HG02763 (cell line): ENCODE measurements at regions not wholly inside any gene's neighbourhood (a gene's known extent, or its start where the extent isn't known, plus 50 kb on each side); places are given as distances from the start of the nearest gene placed in this dataset.

Source experiments
- ATAC-seq: cut with Tn5 transposase; IDR thresholded peaks from one replicate; pipeline ENCODE4 v1.9.1; 2021; ENCODE audit warnings: mild to moderate bottlenecking, moderate library complexity; ENCODE audit not compliant: unreplicated experiment

GRCh38 chr14:61847861-61848260 lies 85.6 kb downstream of the SNAPC1 start:
- ATAC-seq: no peak

- ATAC-seq: no peak
These were observed 92.7 kb downstream of the SNAPC1 start for GRCh38 chr14:61854898-61855297.

GRCh38 chr14:61860294-61860918 lies 98.2 kb downstream of the SNAPC1 start:
- ATAC-seq: peak; percentile 93

GRCh38 chr14:61861320-61861865 lies 99.2 kb downstream of the SNAPC1 start:
- ATAC-seq: no peak

GRCh38 chr14:61864329-61864898 lies 102.2 kb downstream of the SNAPC1 start:
- ATAC-seq: no peak

- ATAC-seq: peak; percentile 94
These were observed 105.0 kb downstream of the SNAPC1 start for GRCh38 chr14:61866932-61867920.

GRCh38 chr14:61868846-61869245 lies 106.6 kb downstream of the SNAPC1 start:
- ATAC-seq: no peak

GRCh38 chr14:61870163-61870562 lies 107.9 kb downstream of the SNAPC1 start:
- no peak for ATAC-seq

GRCh38 chr14:61872452-61872851 lies 110.2 kb downstream of the SNAPC1 start:
- peak; percentile 95 for ATAC-seq

- no peak for ATAC-seq
These were observed 113.3 kb downstream of the SNAPC1 start for GRCh38 chr14:61875483-61875882.

- ATAC-seq: no peak
These were observed 114.3 kb downstream of the SNAPC1 start for GRCh38 chr14:61876362-61877034.

GRCh38 chr14:61877035-61877390 lies 114.8 kb downstream of the SNAPC1 start:
- ATAC-seq: no peak

GRCh38 chr14:61877768-61878167 lies 115.5 kb downstream of the SNAPC1 start:
- ATAC-seq: no peak

- no peak for ATAC-seq
These were observed 116.7 kb downstream of the SNAPC1 start for GRCh38 chr14:61878931-61879330.

GRCh38 chr14:61881046-61881445 lies 118.8 kb downstream of the SNAPC1 start:
- ATAC-seq: no peak

GRCh38 chr14:61884711-61885110 lies 122.5 kb downstream of the SNAPC1 start:
- no peak for ATAC-seq

- no peak for ATAC-seq
These were observed 123.2 kb downstream of the SNAPC1 start for GRCh38 chr14:61885203-61885961.

- ATAC-seq: no peak
These were observed 125.4 kb downstream of the SNAPC1 start for GRCh38 chr14:61887628-61888027.

GRCh38 chr14:61889914-61890351 lies 127.7 kb downstream of the SNAPC1 start:
- ATAC-seq: peak; percentile 100

- no peak for ATAC-seq
These were observed 128.9 kb downstream of the SNAPC1 start for GRCh38 chr14:61891170-61891569.
